Eye (tissue), 1 donor: ENCODE measurements at regions not wholly inside any gene's neighbourhood (a gene's known extent, or its start where the extent isn't known, plus 50 kb on each side); places are given as distances from the start of the nearest gene placed in this dataset.
"Not testable (repeated sequence)": the region's sequence is repeated elsewhere in the genome, so short reads cannot be mapped to it uniquely, and the experiment has no call there.

Experiments
- DNase-seq: peaks from one replicate; pipeline ENCODE4 v3.0.0-alpha.2; 2015

DNA sequence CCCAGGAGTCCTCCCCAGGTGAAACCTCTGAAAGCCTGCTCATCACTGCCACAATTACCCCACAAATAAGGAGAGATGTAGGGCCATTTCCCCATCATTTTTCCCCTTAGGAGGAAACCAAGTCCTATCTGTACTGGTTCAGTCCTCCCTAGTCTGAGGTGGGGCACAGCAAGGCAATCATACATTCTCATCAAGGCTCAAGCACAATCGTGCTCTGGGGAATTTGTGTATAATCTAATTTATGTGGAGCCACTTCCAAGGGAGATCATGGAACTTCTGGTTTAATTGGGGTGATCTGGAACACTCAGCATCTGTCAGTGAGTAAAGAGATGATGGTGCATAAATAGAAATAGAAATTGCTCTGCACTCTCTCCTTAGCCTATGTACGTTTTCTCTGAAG, 546.9 kb downstream of the IGSF11 start:
- no peak for DNase-seq

DNA sequence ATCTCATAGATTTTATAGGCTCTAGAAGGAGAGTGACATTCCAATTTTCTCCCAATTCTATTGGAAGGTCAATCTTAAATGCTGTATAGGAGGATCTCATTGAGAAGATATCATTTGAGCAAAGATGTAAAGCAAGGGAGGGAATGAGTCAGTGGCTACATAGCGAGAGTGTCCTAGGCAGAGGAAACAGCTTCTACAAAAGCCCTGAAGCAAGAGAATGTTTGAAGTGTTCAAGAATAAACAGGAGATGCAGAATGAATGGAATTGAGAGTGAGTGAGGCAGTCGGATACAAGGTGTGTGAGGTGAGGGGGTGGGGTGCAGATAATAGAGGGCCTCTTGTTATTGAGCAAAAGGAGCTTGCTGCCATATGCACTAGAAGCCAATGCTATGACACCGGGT, 545.9 kb downstream of the IGSF11 start:
- no peak for DNase-seq

DNA sequence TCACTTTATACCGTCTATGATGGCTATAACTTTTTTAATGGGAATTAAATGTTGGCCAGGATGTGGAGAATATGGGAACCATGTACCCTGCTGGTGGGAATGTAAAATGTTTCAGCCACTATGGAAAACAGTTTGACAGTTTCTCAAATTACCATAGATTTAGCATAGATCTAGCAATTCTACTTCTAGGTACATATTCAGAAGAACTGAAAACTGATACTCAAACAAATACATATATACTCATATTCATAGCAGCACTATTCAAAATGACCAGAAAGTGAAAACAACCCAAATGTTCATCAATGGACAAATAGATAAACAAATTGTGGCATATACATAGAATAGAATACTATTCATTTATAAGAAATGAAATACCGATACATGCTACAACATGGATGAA, 539.4 kb downstream of the IGSF11 start:
- DNase-seq: no peak

GRCh38 chr3:118497274-118497673, 537.4 kb downstream of the IGSF11 start:
- no peak for DNase-seq

DNA sequence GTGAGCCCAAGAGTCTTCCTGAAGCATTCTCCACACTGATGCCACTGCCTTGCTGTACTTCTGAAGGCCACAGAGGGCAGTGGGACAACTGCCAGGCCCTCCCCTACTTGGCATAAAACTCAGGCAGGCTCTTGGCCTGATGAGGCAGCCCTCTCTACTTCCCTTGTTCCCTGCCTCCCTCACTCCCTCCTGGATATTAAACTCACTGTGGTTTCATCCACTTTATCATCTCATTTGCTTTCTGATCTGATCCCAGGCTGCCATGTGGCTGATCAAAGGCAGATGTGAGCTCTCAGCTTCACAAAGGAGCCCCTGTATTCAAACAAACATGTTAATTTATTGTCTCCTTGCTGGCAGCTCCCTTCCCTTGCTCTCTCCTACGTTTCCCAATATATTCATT, 533.5 kb downstream of the IGSF11 start:
- peak; percentile 48 for DNase-seq

DNA sequence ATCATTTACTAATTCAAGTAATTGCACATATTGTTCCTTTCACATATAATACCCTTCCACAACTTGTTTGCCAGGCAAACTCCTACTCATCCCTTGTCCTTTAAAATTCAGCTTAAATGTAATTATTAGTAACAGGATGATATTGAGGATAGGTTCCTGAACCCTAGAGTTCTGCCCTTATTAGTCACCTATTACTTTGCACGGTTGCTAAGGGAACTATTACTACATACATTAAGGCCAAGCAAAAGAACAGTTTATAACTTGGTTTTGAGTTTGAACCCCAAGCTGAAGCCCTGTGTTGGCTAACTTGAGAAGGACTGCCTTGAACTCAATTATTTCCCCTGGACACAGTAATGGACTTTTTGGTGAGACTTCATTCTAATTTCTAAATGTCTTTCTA, 529.7 kb downstream of the IGSF11 start:
- DNase-seq: no peak

- no peak for DNase-seq
Observed at GRCh38 chr3:118505784-118506183, 528.9 kb downstream of the IGSF11 start.

DNA sequence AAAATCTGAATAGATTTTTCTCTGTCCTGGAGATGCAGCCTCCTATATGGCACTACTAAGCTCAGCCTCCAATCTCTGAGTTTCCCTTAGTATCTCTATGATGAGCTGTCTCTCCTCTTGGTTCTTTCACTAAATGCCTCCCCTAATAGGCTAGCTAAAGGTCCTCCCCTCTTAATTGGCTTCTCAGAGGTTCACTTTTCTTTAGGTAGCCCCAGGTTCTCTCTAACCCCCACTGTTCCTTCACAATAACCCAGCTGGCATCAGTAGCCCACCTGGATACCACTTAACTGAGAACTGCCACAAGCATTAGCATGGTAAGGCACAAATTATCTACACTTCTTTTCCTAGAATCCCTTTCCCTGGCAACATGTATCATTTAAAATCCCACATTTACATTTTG, 523.2 kb downstream of the IGSF11 start:
- no peak for DNase-seq

DNA sequence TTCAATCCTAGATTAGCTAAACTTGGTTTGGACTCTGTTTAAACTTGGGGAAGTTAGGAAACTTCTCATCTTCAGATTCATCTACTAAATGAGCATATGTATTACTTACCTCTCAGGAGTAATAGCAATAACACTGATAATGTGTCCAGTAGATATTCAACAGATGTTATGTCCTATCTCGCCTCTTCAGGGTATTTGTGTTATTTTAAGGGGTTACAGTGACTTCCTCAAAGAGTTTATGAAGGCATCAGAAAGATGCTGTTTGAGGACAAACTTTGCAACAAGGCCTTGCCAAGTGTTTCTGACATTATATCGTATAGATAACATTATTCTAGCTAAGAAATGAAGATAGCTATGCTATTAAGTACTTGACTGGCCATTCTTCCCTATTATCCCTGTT, 522.3 kb downstream of the IGSF11 start:
- no peak for DNase-seq

DNA sequence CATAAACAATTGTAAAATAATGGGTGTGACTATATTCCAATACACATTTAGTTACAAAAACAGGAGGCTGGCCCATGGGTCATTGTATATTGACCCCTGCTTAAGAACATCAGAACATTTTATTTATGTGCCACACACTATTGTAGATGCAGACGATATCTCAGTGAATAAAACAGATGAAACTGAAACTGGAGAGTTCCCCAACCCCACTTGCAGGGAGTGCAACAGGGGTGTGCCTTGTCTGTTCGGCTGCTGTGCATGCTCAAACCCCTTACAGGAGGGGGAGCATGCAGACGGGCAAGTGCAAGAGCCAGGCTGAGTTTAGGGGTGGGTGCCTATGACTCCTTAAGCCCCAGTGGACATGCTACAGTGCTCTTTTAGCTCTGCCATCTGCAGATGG, 509.6 kb downstream of the IGSF11 start:
- no peak for DNase-seq

GRCh38 chr3:118526758-118527513, 507.7 kb downstream of the IGSF11 start:
- DNase-seq: no peak

GRCh38 chr3:118527514-118528044, 507.1 kb downstream of the IGSF11 start:
- no peak for DNase-seq

DNA sequence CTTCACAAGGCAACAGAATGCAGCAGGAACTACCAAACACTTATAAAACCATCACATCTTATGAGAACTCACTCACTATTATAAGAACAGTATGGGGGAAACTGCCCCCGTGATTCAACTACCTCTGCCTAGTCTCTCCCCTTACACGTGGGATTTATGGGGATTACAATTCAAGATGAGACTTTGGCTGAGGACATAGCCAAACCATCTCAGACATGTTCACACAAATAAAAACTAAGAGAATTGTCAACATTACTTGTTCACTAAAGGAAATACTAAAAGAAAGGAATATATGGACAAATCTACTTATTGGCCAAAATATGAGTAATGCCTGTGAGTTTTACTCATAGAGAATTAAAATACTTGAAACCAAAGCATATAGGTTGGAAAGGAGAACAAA, 505.1 kb downstream of the IGSF11 start:
- DNase-seq: no peak

GRCh38 chr3:118530350-118530922, 504.2 kb downstream of the IGSF11 start:
- no peak for DNase-seq

DNA sequence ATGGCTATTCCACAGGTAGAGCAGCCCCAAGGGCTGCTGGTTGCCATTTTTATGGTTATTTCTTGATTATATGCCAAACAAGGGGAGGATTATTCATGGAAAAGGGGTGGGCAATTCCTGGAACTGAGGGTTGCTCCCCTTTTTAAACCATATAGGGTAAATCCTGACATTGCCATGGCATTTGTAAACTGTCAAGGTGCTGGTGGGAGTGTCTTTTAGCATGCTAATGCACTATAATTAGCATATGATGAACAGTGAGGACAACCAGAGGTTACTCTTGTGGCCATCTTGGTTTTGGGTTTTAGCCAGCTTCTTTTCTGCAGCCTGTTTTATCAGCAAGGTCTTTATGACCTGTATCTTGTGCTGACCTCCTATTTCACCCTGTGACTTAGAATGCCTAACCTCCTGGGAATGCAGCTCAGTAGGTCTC, 503.7 kb downstream of the IGSF11 start:
- not testable (repeated sequence) for DNase-seq

DNA sequence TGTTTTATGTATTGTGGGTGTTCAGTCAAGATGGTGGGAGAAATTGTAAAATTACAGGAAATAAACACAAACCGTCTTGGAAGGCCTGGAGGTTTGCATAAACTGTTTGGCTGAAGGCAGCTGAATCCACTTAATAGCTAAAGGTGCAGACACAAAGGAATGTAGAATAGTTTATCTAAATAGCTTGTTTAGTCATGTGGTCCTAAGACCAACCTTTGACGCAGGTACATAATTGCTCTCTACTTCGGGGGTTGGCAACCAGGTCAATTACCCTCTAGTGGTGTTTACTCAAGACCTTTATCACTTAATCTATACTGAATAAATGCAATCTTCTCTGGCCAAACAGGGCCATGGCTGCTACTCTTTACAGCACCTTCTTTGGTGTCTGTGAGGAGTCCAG, 502.8 kb downstream of the IGSF11 start:
- no peak for DNase-seq

DNA sequence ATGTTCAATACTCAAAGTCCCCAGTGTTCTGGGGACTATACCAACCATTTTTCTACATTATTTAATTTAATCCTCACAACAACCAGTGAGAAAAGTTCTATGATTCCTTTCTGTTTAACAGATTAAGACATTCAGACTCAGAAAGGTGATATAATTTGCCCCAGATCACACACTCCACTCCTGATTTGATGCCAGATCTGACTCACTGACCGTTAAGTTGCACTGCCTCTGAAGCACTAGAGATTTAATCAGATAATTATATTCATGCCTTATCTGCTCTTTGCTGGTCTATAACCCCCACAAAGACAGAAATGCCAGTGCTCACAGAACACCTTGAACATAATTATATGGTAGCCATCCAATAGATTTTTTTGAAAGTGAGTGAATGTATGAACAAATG, 501.0 kb downstream of the IGSF11 start:
- no peak for DNase-seq

DNA sequence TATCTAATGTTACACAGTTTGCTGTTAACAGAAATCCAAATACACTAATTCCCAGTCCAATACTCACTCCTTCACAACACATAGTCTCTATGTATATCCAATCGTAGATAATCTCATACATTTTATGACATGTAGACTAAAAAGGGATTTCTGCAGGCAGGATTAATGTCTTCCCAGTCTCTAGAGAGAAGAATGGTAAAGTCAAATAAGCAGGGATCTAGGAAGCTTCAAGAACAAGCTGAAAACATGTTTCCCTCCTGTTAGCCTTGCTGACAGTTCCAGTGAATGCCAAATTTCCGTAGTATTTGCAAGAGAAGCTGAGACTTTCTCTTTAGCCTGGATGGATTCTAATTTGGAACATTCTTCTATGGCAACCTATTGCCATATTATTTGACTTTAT, 500.1 kb downstream of the IGSF11 start:
- DNase-seq: no peak

- DNase-seq: no peak
Observed at GRCh38 chr3:118536764-118537163, 497.9 kb downstream of the IGSF11 start.

DNA sequence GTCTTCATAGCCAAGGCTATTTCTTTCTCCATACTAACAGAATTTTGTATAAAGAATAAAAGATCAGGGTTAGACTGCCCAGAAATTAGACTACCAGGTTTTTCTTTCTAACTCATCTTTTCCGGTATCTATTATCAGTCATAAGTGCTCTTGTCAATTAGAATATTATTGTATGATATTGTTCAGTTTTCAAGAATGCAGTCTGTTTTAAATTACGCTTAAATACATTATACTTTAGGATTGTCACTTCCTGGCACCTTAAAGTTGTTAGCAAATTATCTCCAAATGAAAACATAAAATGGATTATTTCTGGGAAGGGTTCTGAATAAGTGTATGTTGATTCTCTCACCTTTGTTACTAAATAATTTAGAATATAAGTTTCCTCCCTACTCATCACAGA, 497.2 kb downstream of the IGSF11 start:
- DNase-seq: no peak

GRCh38 chr3:118538187-118538586, 496.5 kb downstream of the IGSF11 start:
- no peak for DNase-seq

DNA sequence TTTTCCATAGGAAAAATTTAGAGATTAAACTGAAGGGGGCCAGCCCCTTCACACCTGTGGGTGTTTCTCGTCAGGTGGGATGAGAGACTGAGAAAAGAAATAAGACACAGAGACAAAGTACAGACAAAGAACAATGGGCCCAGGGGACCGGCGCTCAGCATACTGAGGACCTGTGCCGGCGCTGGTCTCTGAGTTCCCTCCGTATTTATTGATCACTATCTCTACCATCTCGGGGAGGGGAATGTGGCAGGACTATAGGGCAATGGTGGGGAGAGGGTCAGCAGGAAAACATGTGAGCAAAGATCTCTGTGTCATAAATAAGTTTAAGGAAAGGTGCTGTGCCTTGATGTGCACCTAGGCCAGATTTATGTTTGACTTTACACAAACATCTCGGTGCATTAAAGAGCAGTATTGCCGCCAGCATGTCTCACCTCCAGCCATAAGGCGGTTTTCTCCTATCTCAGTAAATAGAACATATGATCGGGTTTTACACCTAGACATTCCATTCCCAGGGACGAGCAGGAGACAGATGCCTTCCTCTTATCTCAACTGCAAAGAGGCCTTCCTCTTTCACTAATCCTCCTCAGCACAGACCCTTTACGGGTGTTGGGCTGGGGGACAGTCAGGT, 494.7 kb downstream of the IGSF11 start:
- DNase-seq: not testable (repeated sequence)

DNA sequence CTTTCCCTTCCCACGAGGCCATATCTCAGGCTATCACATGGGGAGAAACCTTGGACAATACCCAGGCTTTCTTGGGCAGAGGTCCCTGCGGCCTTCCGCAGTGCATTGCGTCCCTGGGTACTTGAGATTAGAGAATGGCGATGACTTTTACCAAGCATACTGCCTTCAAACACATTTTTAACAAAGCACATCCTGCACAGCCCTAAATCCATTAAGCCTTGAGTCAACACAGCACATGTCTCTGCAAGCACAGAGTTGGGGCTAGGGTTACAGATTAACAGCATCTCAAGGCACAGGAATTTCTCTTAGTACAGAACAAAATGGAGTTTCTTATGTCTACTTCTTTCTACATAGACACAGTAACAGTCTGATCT, 494.2 kb downstream of the IGSF11 start:
- DNase-seq: not testable (repeated sequence)

DNA sequence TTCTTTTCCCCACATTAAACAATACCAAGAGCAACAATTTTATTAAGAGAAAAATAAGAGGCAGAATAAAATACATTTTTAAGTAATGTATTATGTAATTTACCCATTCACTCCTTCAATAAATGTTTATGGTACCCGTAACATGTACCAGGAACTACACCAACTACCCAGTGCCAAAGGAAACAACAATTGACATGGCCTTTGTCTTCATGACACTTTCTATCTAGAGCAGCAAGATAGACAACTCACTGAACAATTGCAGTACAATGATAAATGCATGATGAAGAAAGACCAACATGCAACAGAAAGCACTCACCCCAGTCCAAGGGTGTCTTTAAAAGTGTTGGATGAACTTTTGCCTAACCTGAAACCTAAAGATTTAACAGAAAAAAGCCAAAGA, 493.8 kb downstream of the IGSF11 start:
- no peak for DNase-seq
